ENCODE measurements at regions not wholly inside any gene's neighbourhood (a gene's known extent, or its start where the extent isn't known, plus 50 kb on each side); places are given as distances from the start of the nearest gene placed in this dataset.
"Not testable (repeated sequence)": the region's sequence is repeated elsewhere in the genome, so short reads cannot be mapped to it uniquely, and the experiment has no call there.

GRCh38 chr3:20376665-20377217 lies 190.7 kb upstream of the SGO1 start:
- DNase-seq (ENCODE audit: low spot score) = no peak
- no peak for TF ChIP-seq CTCF (IDR thresholded peaks at IDR 0.05; ENCODE audit: borderline replicate concordance, control extremely low read depth, extremely low read depth, insufficient read depth, missing control alignments)
- in situ Hi-C loops (cut with MboI; ENCODE audit: low sequenced_read_pairs, unreplicated experiment) = no loop called here

- in situ Hi-C loops (cut with MboI; ENCODE audit: low sequenced_read_pairs, unreplicated experiment) = no loop called here
- no peak for DNase-seq (ENCODE audit: low spot score)
- no peak for TF ChIP-seq CTCF (IDR thresholded peaks at IDR 0.05; ENCODE audit: borderline replicate concordance, control extremely low read depth, extremely low read depth, insufficient read depth, missing control alignments)
Observed at GRCh38 chr3:20375302-20375701, 189.3 kb upstream of the SGO1 start.

- DNase-seq (ENCODE audit: low spot score); in situ Hi-C loops (cut with MboI; ENCODE audit: low sequenced_read_pairs, unreplicated experiment): not testable (repeated sequence)
Observed at GRCh38 chr3:20370273-20371063, 184.5 kb upstream of the SGO1 start.

GRCh38 chr3:20361000-20361399 lies 175.0 kb upstream of the SGO1 start:
- in situ Hi-C loops (cut with MboI; ENCODE audit: low sequenced_read_pairs, unreplicated experiment) = no loop called here
- DNase-seq (ENCODE audit: low spot score) = no peak
- no peak for TF ChIP-seq CTCF (IDR thresholded peaks at IDR 0.05; ENCODE audit: borderline replicate concordance, control extremely low read depth, extremely low read depth, insufficient read depth, missing control alignments)

- DNase-seq (ENCODE audit: low spot score) = no peak
- in situ Hi-C loops (cut with MboI; ENCODE audit: low sequenced_read_pairs, unreplicated experiment) = no loop called here
- TF ChIP-seq CTCF (IDR thresholded peaks at IDR 0.05; ENCODE audit: borderline replicate concordance, control extremely low read depth, extremely low read depth, insufficient read depth, missing control alignments) = no peak
Observed at GRCh38 chr3:20353286-20353685, 167.3 kb upstream of the SGO1 start.

GRCh38 chr3:20352546-20353179 lies 166.7 kb upstream of the SGO1 start:
- no peak for TF ChIP-seq CTCF (IDR thresholded peaks at IDR 0.05; ENCODE audit: borderline replicate concordance, control extremely low read depth, extremely low read depth, insufficient read depth, missing control alignments)
- no peak for DNase-seq (ENCODE audit: low spot score)
- in situ Hi-C loops (cut with MboI; ENCODE audit: low sequenced_read_pairs, unreplicated experiment) = no loop called here

- no peak for DNase-seq (ENCODE audit: low spot score)
- in situ Hi-C loops (cut with MboI; ENCODE audit: low sequenced_read_pairs, unreplicated experiment) = no loop called here
- no peak for TF ChIP-seq CTCF (IDR thresholded peaks at IDR 0.05; ENCODE audit: borderline replicate concordance, control extremely low read depth, extremely low read depth, insufficient read depth, missing control alignments)
Observed at GRCh38 chr3:20350449-20350848, 164.4 kb upstream of the SGO1 start.

All from GM13976 (cell line).